Fibroblast of pulmonary artery (primary cell): ENCODE measurements at regions not wholly inside any gene's neighbourhood (a gene's known extent, or its start where the extent isn't known, plus 50 kb on each side); places are given as distances from the start of the nearest gene placed in this dataset.

Experiments
- DNase-seq: peaks from one replicate; pipeline ENCODE4 v3.0.0-alpha.2; 2010; ENCODE audit warnings: low read depth
- H3K4me3 ChIP-seq: replicated peaks from 2 replicates; pipeline ENCODE4 v1.5.1; 2011; ENCODE audit warnings: low read depth, mild to moderate bottlenecking, control low read depth, low read length, moderate library complexity
- CTCF ChIP-seq: IDR thresholded peaks from 2 replicates; pipeline ENCODE4 v1.5.1; 2011; ENCODE audit warnings: mild to moderate bottlenecking, control low read depth, low read length, inconsistent platforms; ENCODE audit errors: missing control alignments

GRCh38 chr1:90370686-90371447, 346.2 kb downstream of the BARHL2 start:
- no peak overlapping the region for H3K4me3 ChIP-seq
- TF ChIP-seq CTCF: no peak
- DNase-seq: no peak

DNA sequence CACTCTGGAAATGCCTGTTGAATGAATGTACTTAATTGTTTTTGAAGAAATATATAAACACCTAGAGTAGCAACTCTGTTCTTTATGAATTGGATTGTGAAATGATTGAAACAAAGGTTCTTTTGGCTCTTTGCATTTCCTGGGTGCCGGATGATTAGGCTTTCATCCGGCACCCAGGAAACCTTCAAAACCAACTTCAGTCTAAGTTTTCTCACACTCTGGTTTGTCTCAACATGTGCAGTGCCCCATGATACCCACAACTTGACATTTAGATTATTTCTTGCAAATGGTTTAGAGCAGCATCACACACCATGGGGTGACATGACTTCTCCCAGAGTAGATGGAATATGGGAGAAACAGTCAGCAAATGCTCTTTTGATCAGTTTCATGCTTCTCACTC, 354.9 kb downstream of the BARHL2 start:
- no peak for DNase-seq
- no peak for TF ChIP-seq CTCF
- H3K4me3 ChIP-seq: no peak overlapping the region

DNA sequence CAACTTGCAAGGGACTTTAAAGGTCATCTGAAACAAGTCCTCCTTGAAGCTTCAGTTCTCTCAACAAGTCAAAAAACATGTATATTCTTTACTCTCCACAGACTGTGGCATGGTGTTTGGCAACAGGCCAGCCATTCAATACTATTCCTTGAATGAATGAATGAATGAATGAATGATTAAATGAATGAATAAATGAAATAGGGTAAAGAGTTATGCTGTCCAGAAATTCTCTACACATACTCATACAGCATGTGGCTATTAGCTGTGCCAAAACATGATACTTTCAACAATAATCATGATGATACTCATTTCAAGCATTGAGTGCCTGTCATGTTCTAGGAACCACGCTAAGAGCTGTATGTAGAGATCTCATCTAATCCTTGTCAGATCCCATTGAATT, 356.1 kb downstream of the BARHL2 start:
- no peak for DNase-seq
- no peak overlapping the region for H3K4me3 ChIP-seq
- TF ChIP-seq CTCF: no peak

- TF ChIP-seq CTCF: no peak
- no peak for DNase-seq
These were observed 357.1 kb downstream of the BARHL2 start for GRCh38 chr1:90359994-90360393.

GRCh38 chr1:90358448-90358847, 358.7 kb downstream of the BARHL2 start:
- no peak overlapping the region for H3K4me3 ChIP-seq
- TF ChIP-seq CTCF: no peak
- DNase-seq: no peak

More at GRCh38 chr1:90359994-90360393, 357.1 kb downstream of the BARHL2 start:
- no peak overlapping the region for H3K4me3 ChIP-seq

DNA sequence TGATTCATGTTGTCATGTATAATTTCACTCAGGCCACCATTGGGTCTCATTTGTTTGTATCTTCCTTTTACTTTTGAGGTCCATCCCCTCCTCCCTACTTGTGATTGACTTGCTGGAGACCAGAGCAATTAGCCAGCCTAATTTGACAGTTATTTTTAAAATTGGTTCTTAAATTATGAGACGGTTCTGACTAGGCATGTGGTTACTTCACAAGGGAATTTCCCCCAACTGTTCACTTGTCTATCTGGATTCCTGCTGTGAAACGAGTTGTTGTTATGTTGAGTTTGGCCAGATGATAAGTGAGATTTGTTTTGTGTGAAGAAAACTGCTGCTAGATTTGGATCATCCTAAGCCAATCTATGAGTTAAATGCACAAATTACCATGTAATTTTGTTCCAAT, 359.1 kb downstream of the BARHL2 start:
- no peak overlapping the region for H3K4me3 ChIP-seq
- DNase-seq: no peak
- TF ChIP-seq CTCF: no peak

DNA sequence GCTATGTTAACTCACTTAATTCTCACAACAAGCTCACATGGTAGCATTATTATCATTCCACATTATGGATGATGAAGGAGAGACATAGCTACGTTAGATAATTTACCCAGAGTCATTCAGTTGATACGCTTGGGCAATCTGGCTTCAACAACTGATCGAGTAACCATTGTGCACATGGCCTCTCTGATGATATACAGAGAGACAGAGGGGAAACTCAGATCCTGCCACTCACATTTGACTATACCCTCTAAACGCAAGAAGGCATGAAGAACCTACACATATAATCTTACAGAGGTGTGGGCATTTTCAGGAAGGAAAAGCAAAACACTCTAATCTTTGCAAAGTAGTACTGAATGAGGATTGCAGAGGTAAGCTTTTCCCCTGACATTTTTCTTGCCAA, 360.1 kb downstream of the BARHL2 start:
- no peak for TF ChIP-seq CTCF
- no peak overlapping the region for H3K4me3 ChIP-seq
- DNase-seq: no peak
